GM20431 (cell line): ENCODE measurements at regions not wholly inside any gene's neighbourhood (a gene's known extent, or its start where the extent isn't known, plus 50 kb on each side); places are given as distances from the start of the nearest gene placed in this dataset.
"Not testable (repeated sequence)": the region's sequence is repeated elsewhere in the genome, so short reads cannot be mapped to it uniquely, and the experiment has no call there.

Experiments used
- in situ Hi-C: fragments of 300-500 bp; cut with MseI, MboI; formaldehyde crosslinking; loops from one replicate; pipeline ENCODE4 v1.15.0; 2020; ENCODE audit warnings: low sequenced_read_pairs; ENCODE audit not compliant: unreplicated experiment

GRCh38 chr3:177377166-177377565 is 179.9 kb upstream of the TBL1XR1 start:
- in situ Hi-C loops = no loop called here

DNA sequence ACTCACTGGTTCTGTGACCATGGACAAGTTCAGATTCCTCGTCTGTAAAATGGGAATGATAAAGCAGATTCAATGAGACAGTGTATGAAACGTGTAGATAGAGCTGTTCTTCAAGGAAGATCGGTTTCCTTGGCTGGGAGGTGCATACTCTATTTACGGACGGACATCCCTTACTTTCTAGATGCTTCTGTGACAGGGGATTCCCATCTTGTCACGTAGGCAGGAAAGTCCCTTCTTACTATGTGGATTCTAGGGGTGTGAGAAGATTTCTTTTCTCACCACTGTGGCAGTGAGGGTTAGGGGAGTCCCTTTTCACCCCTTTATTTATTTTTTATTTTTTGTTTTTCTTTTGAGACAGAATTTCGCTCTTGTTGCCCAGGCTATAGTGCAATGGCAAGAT is 180.9 kb upstream of the TBL1XR1 start:
- in situ Hi-C loops = no loop called here

DNA sequence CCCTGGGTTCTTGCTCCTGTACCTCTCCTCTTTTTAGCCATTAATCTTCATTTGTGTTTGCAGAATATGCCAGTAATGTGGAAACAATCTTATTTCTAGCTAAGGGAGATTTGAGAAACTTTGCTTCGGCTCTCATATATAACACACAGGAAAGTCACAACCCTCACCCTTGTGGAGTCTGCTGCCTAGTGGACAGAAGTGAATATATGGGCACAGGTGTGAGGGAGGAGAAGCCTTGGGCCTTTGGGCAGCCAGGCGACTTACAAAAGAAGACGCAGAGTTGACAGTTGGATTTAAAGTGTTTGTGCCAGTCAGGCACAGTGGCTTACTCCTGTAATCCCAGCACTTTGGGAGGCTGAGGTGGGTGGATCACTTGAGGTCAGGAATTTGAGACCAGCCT is 181.8 kb upstream of the TBL1XR1 start:
- in situ Hi-C loops = no loop called here

GRCh38 chr3:177381070-177381469 is 183.8 kb upstream of the TBL1XR1 start:
- in situ Hi-C loops = no loop called here

GRCh38 chr3:177382944-177383343 is 185.7 kb upstream of the TBL1XR1 start:
- in situ Hi-C loops = no loop called here

GRCh38 chr3:177385186-177385585 is 187.9 kb upstream of the TBL1XR1 start:
- in situ Hi-C loops = no loop called here

- in situ Hi-C loops = no loop called here
Observed at GRCh38 chr3:177385831-177386301, 188.6 kb upstream of the TBL1XR1 start.

DNA sequence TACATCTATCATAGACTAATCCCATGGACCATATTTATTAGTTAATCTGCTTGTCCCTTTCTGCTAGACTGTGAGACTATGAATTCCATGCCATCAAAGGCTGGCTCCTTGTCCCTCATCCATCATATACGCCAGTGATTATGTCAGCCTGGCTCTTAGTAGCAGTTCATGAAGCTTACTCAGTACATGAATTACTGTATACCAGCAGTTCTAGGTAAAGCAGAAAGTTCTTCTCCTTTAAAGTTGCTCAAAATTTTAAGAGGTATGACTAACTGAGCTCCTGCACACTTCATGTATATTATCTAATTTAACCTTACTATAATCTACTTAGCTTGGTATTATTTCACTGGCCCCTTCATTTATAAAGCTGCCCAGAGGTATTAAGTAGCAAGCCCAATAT is 190.9 kb upstream of the TBL1XR1 start:
- in situ Hi-C loops = no loop called here

- in situ Hi-C loops = not testable (repeated sequence)
Observed at GRCh38 chr3:177394231-177395024, 197.1 kb upstream of the TBL1XR1 start.

GRCh38 chr3:177396733-177397132 is 199.5 kb upstream of the TBL1XR1 start:
- in situ Hi-C loops = no loop called here

GRCh38 chr3:177401375-177401774 is 204.1 kb upstream of the TBL1XR1 start:
- in situ Hi-C loops = no loop called here

DNA sequence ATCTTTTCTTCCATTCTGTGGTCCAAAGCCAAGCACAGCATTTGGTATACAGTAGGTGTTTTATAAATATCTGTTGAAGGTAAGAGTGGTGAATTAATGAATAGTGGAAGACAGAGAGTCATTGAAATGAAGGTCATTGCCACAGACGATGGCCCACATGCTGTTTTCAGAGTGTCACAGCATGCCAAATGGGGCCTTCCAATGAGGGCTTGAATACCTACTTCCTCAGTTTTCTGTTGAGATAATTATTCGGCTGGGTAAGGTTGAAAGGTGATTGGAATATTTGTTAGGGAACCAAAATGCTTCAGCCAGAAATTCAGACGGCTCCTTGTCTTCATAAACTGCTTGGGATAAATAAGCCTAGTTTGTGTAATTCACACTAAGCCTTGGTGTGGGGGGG is 205.3 kb upstream of the TBL1XR1 start:
- in situ Hi-C loops = no loop called here

GRCh38 chr3:177405191-177405672 is 207.9 kb upstream of the TBL1XR1 start:
- in situ Hi-C loops = no loop called here

DNA sequence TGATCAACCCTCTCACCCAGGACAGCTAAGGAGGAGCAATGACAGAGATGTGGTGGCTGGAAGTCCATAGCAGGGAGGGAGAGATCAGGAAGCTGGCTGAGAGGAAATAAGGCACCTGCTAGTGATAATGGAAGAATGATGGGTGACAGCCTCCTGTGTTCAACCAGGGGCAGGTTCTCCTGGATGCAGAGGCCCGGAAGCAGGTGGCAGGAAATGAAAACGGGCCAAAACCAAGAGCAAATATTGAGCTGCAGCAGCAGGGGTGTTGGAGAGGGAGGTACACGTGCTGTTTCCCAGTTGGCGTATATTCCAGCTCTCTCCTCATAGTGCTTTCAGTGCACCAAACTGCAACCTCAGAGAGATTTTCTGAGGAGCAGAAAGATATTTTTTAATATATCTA is 213.4 kb upstream of the TBL1XR1 start:
- in situ Hi-C loops = no loop called here

DNA sequence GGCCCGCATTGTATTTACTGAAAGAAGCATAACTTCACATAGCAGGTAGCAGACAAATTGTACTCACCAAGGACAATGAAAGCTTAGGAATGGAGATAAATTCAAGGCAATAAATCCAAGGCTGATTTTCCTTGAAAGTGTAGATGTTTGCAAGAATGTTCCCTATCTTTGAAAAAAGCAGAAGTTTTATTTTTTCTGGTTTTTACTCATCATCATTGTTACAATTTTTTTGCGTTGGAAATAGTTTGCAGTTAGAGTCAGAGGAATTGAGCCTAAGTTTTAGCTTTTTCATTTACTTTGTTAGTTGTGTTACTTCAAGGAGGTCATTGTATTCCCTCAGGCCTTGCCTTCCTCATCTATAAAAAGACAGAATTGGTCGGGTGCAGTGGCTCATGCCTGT is 213.9 kb upstream of the TBL1XR1 start:
- in situ Hi-C loops = no loop called here

- in situ Hi-C loops = not testable (repeated sequence)
Observed at GRCh38 chr3:177412677-177413170, 215.4 kb upstream of the TBL1XR1 start.

DNA sequence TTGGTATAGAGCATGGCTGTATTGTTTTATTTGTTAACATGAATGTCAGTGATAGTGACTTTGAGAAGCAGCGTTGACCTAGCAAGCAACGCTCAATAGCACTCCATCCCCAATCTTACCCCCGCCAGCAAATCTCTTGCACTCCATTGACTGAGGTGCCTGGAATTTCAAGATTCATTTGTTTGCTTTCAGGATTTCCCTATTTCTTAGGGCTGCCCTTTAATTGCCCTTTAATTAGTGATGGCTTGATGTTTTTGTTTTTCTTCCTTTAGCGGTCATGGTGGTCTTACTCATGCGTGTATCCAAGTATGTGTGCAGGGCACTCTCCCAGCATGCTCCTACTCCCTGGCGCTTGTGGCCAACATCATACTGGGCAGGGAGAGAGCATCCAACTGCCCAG is 216.8 kb upstream of the TBL1XR1 start:
- in situ Hi-C loops = no loop called here

DNA sequence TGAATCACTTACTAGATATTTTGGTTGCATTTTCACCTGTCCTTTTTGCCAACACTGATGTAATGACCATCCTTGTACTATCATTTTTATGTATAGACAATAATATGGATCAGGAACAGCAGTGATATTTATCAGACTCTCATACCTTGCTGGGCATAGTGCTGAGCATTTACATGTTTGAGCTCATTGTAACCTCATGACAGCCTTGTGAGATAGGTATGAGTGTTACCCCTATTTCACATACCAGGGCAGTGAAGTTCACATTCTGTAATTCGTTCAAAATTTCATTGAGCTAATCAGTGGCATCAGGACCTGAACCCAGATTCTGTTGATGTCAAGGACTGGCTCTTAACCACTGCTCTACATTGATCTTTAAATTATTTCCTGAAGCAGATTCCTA is 221.5 kb upstream of the TBL1XR1 start:
- in situ Hi-C loops = no loop called here

GRCh38 chr3:177419904-177420601 is 222.8 kb upstream of the TBL1XR1 start:
- in situ Hi-C loops = no loop called here

DNA sequence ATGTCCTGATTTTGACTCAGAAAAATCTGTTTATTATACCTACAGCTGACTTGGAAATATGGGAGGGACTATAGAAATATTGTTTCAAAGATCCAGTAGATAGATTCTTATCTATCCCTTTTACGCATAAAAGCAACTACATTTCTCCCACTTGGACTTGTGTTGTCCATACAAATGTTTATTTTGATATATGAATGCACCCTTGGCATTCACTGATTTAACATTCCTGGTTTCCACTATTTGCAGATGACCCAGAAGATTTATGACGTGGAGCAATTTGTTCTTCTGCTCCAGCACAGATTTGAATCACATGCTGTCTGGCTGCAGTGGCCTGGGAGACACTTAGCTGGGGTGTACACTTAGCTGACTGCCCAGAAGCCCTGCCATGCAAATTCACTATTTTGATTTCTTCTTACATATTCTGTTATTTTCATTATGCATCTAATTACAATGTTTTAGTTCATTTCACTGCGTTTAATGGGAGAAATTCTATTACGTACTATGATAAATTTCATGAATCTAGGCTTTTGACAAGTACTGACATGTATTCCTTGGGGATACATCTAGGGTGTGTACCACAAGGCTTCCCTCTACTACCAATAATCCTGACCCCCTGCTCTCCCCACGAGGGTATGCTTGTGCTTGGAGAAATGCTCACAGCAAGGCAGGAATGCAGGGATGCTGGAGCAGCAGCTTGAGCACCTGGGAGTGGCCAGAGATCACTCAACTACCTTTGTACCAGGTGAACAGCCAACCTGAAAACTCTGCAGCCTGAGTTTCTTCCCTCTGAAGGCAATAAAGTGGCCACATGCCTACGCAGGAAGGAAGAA is 223.6 kb upstream of the TBL1XR1 start:
- in situ Hi-C loops = no loop called here

DNA sequence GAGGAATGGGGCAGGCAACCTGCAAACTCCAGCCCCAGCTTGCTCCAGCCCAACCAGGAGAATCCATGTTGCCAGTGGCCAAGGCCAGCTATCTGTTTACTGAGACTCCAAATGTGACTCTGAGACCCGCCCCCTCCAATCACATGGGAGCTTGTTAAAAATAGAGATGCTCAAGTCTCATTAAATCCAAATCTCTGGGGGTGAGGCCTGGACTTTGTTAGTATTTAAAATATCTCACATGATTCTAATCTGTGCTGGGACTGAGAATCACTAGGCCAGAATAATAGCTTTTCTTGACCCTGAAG is 224.2 kb upstream of the TBL1XR1 start:
- in situ Hi-C loops = no loop called here
